Calu3 (cell line): ENCODE measurements at regions not wholly inside any gene's neighbourhood (a gene's known extent, or its start where the extent isn't known, plus 50 kb on each side); places are given as distances from the start of the nearest gene placed in this dataset.

Experiments used
- BruUV-seq: library from RNA; stranded (reverse); fragments of 400-500 nt; replicated peaks from 2 replicates; lab custom pipeline; 2021; lab: Mats Ljungman, UMichigan
- CTCF ChIA-PET: fragments of 300-600 bp; sonication (Branson Sonifier 250); formaldehyde crosslinking; loops from one replicate; lab custom pipeline; 2022; ENCODE audit warnings: antibody characterized with exemption; lab: Charles Lee
- DNase-seq: peaks from one replicate; pipeline ENCODE4 v3.0.0; 2022
- H3K27ac Mint-ChIP-seq: one replicate; pipeline ENCODE4 v1.8.0; 2022; ENCODE audit warnings: mixed read lengths; ENCODE audit not compliant: unreplicated experiment
- H3K27me3 Mint-ChIP-seq: one replicate; pipeline ENCODE4 v1.8.0; 2022; ENCODE audit warnings: mixed read lengths; ENCODE audit not compliant: unreplicated experiment
- H3K36me3 Mint-ChIP-seq: one replicate; pipeline ENCODE4 v1.8.0; 2022; ENCODE audit warnings: mild to moderate bottlenecking, moderate library complexity, mixed read lengths; ENCODE audit not compliant: insufficient read depth, unreplicated experiment
- H3K4me1 Mint-ChIP-seq: one replicate; pipeline ENCODE4 v1.8.0; 2022; ENCODE audit warnings: mild to moderate bottlenecking, low read depth, mixed read lengths; ENCODE audit not compliant: unreplicated experiment
- H3K4me3 Mint-ChIP-seq: one replicate; pipeline ENCODE4 v1.8.0; 2022; ENCODE audit warnings: mild to moderate bottlenecking, low read depth, moderate library complexity, mixed read lengths; ENCODE audit not compliant: unreplicated experiment
- H3K9me3 Mint-ChIP-seq: one replicate; pipeline ENCODE4 v1.8.0; 2022; ENCODE audit warnings: low read depth, mixed read lengths; ENCODE audit not compliant: unreplicated experiment
- intact Hi-C: fragments of 100-400 bp; cut with micrococcal nuclease; formaldehyde crosslinking; loops from one replicate; pipeline ENCODE4 v1.10.0; 2022; ENCODE audit not compliant: unreplicated experiment
- TF ChIP-seq, protein P1 (sequence below): fragments of 200-600 bp; IDR thresholded peaks from one replicate; pipeline ENCODE4 v1.8.0; 2022; ENCODE audit warnings: antibody characterized with exemption; ENCODE audit not compliant: unreplicated experiment

DNA sequence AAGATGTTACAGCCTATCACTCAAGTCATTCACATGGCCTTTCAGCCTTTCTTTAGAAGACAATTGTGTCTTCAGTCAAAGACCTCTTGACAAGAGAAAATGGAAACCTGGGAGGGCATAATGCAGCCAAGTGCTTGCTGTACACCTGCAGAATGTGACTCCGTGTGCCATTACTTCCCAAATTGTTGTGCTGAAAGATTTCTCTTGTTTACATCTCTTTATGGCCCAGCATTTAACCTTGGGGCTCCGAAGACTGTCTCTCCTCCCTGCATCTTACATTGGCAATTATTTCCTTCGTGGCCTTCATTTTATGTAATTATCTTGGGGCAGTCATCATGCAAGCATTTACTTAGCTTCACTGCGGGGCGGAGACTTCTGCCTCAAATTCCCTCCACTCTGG lies 287.0 kb downstream of the TCF7L2 start:
- Mint-ChIP-seq H3K9me3 (no peaks in the 10 kb centered on the region), H3K27me3 (peaks cover 73% of the 10 kb centered on the region), H3K4me1 (no peaks in the 10 kb centered on the region), H3K4me3 (no peak overlapping the region), H3K27ac (no peak overlapping the region), H3K36me3 (no peaks in the 10 kb centered on the region)
- TF ChIP-seq, protein P1, sequence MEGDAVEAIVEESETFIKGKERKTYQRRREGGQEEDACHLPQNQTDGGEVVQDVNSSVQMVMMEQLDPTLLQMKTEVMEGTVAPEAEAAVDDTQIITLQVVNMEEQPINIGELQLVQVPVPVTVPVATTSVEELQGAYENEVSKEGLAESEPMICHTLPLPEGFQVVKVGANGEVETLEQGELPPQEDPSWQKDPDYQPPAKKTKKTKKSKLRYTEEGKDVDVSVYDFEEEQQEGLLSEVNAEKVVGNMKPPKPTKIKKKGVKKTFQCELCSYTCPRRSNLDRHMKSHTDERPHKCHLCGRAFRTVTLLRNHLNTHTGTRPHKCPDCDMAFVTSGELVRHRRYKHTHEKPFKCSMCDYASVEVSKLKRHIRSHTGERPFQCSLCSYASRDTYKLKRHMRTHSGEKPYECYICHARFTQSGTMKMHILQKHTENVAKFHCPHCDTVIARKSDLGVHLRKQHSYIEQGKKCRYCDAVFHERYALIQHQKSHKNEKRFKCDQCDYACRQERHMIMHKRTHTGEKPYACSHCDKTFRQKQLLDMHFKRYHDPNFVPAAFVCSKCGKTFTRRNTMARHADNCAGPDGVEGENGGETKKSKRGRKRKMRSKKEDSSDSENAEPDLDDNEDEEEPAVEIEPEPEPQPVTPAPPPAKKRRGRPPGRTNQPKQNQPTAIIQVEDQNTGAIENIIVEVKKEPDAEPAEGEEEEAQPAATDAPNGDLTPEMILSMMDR = no peak
- intact Hi-C loops = loop anchor here (1.0 kb wide), 1 partner anchor 38 kb away; no protein-coding TSS in a partner anchor
- BruUV-seq = no TSS peak
- CTCF ChIA-PET = no interaction called here
- DNase-seq = no peak

DNA sequence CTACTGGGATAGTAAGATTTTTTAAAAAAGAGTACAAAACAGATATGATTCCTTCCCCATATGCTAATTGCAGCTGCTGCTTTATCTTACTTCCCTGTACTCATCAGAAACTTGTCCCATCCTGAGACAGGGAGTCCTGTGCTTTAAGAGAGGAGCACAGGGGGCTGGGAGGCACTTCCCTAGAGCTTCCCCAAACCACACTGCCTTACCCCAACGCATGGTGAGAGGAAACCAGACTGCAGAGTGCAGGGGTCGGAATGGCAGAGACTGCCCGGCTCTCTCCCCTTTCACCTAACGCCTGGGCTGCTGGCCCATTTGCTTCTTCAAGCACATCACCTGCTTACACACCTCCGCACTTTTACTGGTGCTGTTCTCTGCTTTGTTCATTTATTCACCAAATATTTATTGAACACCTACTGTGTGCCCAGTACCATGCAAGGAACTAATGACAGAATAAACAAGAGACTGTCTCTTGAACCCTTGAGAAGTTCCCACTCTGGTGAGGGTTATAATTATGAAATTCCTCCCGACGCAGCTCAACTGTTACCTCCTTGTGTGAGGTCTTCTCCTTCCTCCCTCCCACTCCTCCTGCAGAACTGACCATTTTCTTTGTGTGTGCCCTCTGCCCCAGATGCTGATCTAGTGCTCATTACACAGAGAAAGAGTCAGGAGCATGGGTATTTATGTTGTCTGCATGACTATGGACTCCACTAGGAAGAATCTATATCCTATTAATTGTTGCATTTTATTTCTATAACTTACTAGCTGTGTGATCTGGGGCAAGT lies 289.7 kb downstream of the TCF7L2 start:
- CTCF ChIA-PET = no interaction called here
- TF ChIP-seq, protein P1 = no peak
- intact Hi-C loops = no loop called here
- BruUV-seq = no TSS peak
- no peak for DNase-seq
- no peaks in the 10 kb centered on the region for H3K36me3 Mint-ChIP-seq
- no peaks in the 10 kb centered on the region for H3K9me3 Mint-ChIP-seq
- no peak overlapping the region for H3K27ac Mint-ChIP-seq
- no peak overlapping the region for H3K4me3 Mint-ChIP-seq
- peaks cover 97% of the 10 kb centered on the region for H3K27me3 Mint-ChIP-seq
- no peaks in the 10 kb centered on the region for H3K4me1 Mint-ChIP-seq

DNA sequence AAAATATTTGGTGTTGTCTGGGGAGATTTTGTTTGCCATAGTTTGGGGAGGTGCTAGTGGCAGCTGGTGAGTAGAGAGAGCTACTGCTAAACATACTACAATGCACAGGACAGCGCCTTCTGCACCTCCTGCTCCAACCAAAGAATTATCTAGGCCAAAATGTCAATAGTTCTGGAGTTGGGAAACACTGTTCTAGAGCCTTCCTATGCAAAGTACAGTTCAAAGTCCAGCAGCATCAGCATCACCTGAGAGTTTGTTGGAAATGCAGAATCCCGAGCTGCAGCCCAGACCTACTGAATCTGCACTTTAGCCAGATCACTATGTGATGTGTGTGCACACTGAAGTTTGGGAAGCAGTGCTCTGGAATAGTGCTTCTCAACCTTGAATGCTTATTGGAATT lies 290.7 kb downstream of the TCF7L2 start:
- TF ChIP-seq, protein P1 = no peak
- intact Hi-C loops = no loop called here
- Mint-ChIP-seq H3K36me3 (no peaks in the 10 kb centered on the region), H3K9me3 (no peaks in the 10 kb centered on the region), H3K4me3 (no peak overlapping the region), H3K4me1 (no peaks in the 10 kb centered on the region), H3K27ac (no peak overlapping the region), H3K27me3 (peaks cover 91% of the 10 kb centered on the region)
- no TSS peak for BruUV-seq
- no peak for DNase-seq
- CTCF ChIA-PET = no interaction called here

DNA sequence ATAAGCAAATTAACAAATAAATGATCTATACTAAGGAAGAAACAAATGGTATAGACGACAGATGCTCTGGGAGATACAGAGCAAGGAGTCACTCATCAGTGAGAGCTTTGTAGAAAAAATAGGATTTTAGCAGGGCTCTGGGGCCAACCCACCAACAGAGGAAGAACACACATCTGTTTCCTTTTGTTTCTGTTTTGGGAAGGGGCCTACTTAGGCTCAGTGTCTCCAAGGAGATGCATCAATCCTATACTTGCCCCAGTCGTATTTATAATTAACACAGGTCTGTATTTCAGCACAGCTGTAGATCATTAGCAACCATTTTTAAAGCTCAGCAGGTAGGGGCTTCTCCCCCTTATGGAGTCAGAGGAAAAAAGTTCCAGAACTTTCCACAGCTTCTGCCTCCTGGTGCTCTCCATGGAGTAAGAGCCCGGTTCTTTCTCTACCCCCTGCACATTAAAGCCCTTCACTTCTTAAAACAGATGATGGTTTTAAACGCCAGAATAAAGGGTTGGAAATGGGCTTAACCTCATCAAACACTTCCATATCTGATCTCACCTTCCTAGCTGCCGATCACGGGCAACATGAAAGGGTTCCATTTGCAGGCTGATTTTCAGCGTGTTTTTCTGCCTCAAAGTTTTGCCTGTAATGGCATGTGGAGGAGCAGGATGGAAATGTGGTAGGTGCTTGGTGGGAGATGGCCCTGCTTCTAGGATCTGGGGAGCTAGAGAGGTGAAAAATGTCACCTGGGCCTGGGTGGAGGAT lies 291.7 kb downstream of the TCF7L2 start:
- Mint-ChIP-seq H3K27me3 (peaks cover 91% of the 10 kb centered on the region), H3K4me1 (no peaks in the 10 kb centered on the region), H3K36me3 (no peaks in the 10 kb centered on the region), H3K4me3 (no peak overlapping the region), H3K9me3 (no peaks in the 10 kb centered on the region), H3K27ac (no peak overlapping the region)
- intact Hi-C loops = no loop called here
- CTCF ChIA-PET = no interaction called here
- no TSS peak for BruUV-seq
- TF ChIP-seq, protein P1 = no peak
- no peak for DNase-seq
